ENCODE measurements at regions not wholly inside any gene's neighbourhood (a gene's known extent, or its start where the extent isn't known, plus 50 kb on each side); places are given as distances from the start of the nearest gene placed in this dataset.

DNA sequence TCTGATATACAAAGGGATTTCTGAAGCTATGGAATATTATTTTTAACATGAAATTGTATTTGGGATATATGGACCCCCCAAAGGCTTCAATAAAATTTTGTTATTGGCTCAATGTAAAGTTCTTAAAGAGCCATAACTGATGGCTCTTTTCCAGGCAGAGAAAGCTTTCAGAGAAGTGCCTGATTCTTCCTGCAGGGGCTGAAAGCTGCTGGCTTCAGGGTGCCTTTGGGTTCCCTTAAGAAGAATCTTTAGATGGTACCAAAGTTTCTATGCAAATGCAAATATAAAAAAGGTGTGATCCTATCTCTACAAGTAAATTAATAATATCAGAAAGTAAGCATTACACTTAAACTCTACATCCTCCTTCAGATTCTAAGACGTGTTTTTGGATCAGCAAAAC is 72.6 kb downstream of the NR2F2 start (continued):
- no peak for TF ChIP-seq TCF7L2 (IDR thresholded peaks at IDR 0.05; ENCODE audit: low read depth, low read length)
- TF ChIP-seq MYC (IDR thresholded peaks at IDR 0.05; ENCODE audit: low read depth, low read length), result no peak
- no peak for TF ChIP-seq MYC (CRISPR knock-in tag; IDR thresholded peaks at IDR 0.05; ENCODE audit: borderline replicate concordance, low read depth)
- TF ChIP-seq, protein P1, sequence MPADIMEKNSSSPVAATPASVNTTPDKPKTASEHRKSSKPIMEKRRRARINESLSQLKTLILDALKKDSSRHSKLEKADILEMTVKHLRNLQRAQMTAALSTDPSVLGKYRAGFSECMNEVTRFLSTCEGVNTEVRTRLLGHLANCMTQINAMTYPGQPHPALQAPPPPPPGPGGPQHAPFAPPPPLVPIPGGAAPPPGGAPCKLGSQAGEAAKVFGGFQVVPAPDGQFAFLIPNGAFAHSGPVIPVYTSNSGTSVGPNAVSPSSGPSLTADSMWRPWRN (IDR thresholded peaks at IDR 0.05; ENCODE audit: low read depth), result no peak
- no peak for TF ChIP-seq PRPF4 (IDR thresholded peaks at IDR 0.05; ENCODE audit: insufficient read depth, low read depth, low read length, poor library complexity, severe bottlenecking)
- no peak for TF ChIP-seq ZNF584 (CRISPR knock-in tag; IDR thresholded peaks at IDR 0.05; ENCODE audit: low read depth)
- TF ChIP-seq, protein P2, sequence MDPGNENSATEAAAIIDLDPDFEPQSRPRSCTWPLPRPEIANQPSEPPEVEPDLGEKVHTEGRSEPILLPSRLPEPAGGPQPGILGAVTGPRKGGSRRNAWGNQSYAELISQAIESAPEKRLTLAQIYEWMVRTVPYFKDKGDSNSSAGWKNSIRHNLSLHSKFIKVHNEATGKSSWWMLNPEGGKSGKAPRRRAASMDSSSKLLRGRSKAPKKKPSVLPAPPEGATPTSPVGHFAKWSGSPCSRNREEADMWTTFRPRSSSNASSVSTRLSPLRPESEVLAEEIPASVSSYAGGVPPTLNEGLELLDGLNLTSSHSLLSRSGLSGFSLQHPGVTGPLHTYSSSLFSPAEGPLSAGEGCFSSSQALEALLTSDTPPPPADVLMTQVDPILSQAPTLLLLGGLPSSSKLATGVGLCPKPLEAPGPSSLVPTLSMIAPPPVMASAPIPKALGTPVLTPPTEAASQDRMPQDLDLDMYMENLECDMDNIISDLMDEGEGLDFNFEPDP (CRISPR knock-in tag; IDR thresholded peaks at IDR 0.05), result no peak
- TF ChIP-seq, protein P3, sequence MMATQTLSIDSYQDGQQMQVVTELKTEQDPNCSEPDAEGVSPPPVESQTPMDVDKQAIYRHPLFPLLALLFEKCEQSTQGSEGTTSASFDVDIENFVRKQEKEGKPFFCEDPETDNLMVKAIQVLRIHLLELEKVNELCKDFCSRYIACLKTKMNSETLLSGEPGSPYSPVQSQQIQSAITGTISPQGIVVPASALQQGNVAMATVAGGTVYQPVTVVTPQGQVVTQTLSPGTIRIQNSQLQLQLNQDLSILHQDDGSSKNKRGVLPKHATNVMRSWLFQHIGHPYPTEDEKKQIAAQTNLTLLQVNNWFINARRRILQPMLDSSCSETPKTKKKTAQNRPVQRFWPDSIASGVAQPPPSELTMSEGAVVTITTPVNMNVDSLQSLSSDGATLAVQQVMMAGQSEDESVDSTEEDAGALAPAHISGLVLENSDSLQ (IDR thresholded peaks at IDR 0.05), result no peak
- TF ChIP-seq FOXP1 (CRISPR knock-in tag; IDR thresholded peaks at IDR 0.05), result no peak
- TF ChIP-seq MCM5 (IDR thresholded peaks at IDR 0.05; ENCODE audit: low read depth), result no peak
- no peak for TF ChIP-seq EGR1 (conservative IDR thresholded peaks at IDR 0.05)

Measured in K562 (cell line).